K562 (cell line): ENCODE measurements at regions not wholly inside any gene's neighbourhood (a gene's known extent, or its start where the extent isn't known, plus 50 kb on each side); places are given as distances from the start of the nearest gene placed in this dataset.

Source experiments
- ATAC-seq: fragments of 200-7000 bp; cut with Tn5 transposase; 3 replicates; pipeline ENCODE4 v1.9.1; 2020; ENCODE audit warnings: moderate library complexity
- BruUV-seq: library from RNA; stranded (reverse); fragments of 400-500 nt; replicated peaks from 2 replicates; lab custom pipeline; 2021; lab: Mats Ljungman, UMichigan
- CTCF ChIA-PET: fragments of 300-600 bp; formaldehyde crosslinking; extraction: SDS; loops from one replicate; lab custom pipeline; 2021; ENCODE audit warnings: low intra/inter-chr PET ratio; lab: Yijun Ruan, JAX
- POLR2A ChIA-PET: fragments of 300-600, 350-650 bp; sonication (Branson Sonifier 250); formaldehyde crosslinking; extraction: SDS; loops from one replicate; lab custom pipeline; 2021; ENCODE audit warnings: antibody characterized with exemption, inconsistent platforms; lab: Yijun Ruan, JAX
- DNase-seq, 4 experiments: peaks; one replicate each; pipeline versions ENCODE4 v3.0.0 to v3.0.0-alpha.2; 2011 to 2018; ENCODE audit warnings: low spot score in 3 of 4, mixed read lengths in 3 of 4; ENCODE audit errors: extremely low read depth in 1 of 4
- FAIRE-seq: peaks from 2 replicates; lab custom pipeline; 2011; peaks lifted over from hg19 to GRCh38; lab: Jason Lieb, UNC
- H2AFZ ChIP-seq: 2 replicates; pipeline ENCODE4 v1.6.0; 2011; ENCODE audit warnings: low read depth, low read length, control low read depth, inconsistent platforms
- H3K27ac ChIP-seq: fragments of 200-600 bp; 3 replicates; pipeline ENCODE4 v1.8.0; 2011; ENCODE audit warnings: low read depth, mild to moderate bottlenecking, control low read depth, inconsistent platforms, low read length, moderate library complexity, mixed read lengths; ENCODE audit errors: extremely low read depth
- H3K27me3 ChIP-seq, 2 experiments: fragments of 300-600 bp in 1 of 2; 2 replicates in 1 of 2; 3 replicates in 1 of 2; pipeline versions ENCODE4 v1.6.0 to v1.8.0; 2011; ENCODE audit warnings: inconsistent platforms in 2 of 2, low read length in 2 of 2, mild to moderate bottlenecking in 1 of 2, mixed read lengths in 1 of 2, moderate library complexity in 1 of 2; ENCODE audit not compliant: control insufficient read depth in 2 of 2, insufficient read depth in 2 of 2
- H3K36me3 ChIP-seq: fragments of 300-600 bp; 3 replicates; pipeline ENCODE4 v1.8.0; 2011; ENCODE audit warnings: mild to moderate bottlenecking, low read length, inconsistent platforms; ENCODE audit not compliant: control insufficient read depth, insufficient read depth
- H3K4me1 ChIP-seq, 2 experiments: fragments of 200-600 bp in 1 of 2; replicated peaks in 1 of 2; 2 replicates in 1 of 2; 3 replicates in 1 of 2; pipeline versions ENCODE4 v1.5.1 to v1.8.0; 2011; ENCODE audit warnings: inconsistent platforms in 2 of 2, low read length in 2 of 2, mild to moderate bottlenecking in 1 of 2, mixed read lengths in 1 of 2, moderate library complexity in 1 of 2; ENCODE audit not compliant: control insufficient read depth in 2 of 2, insufficient read depth in 2 of 2
- H3K4me2 ChIP-seq: 2 replicates; pipeline ENCODE4 v1.6.1; 2011; ENCODE audit warnings: low read length, control low read depth, inconsistent platforms, mixed read lengths; ENCODE audit not compliant: insufficient read depth
- H3K4me3 ChIP-seq: fragments of 200-600 bp; sonication (generic), shearing (Covaris generic); 2 replicates; pipeline ENCODE4 v1.5.1; 2016; ENCODE audit warnings: control low read depth, inconsistent platforms
- H3K79me2 ChIP-seq: fragments of 200-600 bp; 3 replicates; pipeline ENCODE4 v1.8.0; 2011; ENCODE audit warnings: low read length, inconsistent platforms; ENCODE audit not compliant: control insufficient read depth, insufficient read depth
- H3K9ac ChIP-seq, 2 experiments: 2 replicates each; pipeline versions ENCODE4 v1.6.0 to v1.6.1; 2011; ENCODE audit warnings: low read depth in 2 of 2, low read length in 2 of 2, control low read depth in 1 of 2, inconsistent platforms in 1 of 2, mild to moderate bottlenecking in 1 of 2, mixed read lengths in 1 of 2; ENCODE audit not compliant: insufficient read depth in 1 of 2
- H3K9me1 ChIP-seq: one replicate; pipeline ENCODE4 v1.6.0; 2011; ENCODE audit warnings: inconsistent platforms, mild to moderate bottlenecking, low read length, moderate library complexity; ENCODE audit not compliant: control insufficient read depth, insufficient read depth
- H3K9me3 ChIP-seq: replicated peaks from 2 replicates; pipeline ENCODE4 v1.5.1; 2011; ENCODE audit warnings: low read depth, low read length, inconsistent platforms; ENCODE audit not compliant: control insufficient read depth, insufficient read depth
- H4K20me1 ChIP-seq: replicated peaks from 2 replicates; pipeline ENCODE4 v1.6.1; 2011; ENCODE audit warnings: low read length, inconsistent platforms, mixed read lengths; ENCODE audit not compliant: control insufficient read depth, insufficient read depth
- ARID3A ChIP-seq: IDR thresholded peaks from 2 replicates; pipeline ENCODE4 v1.6.1; 2012; ENCODE audit warnings: low read depth, low read length, improper control_type of control experiment, borderline replicate concordance
- E2F3 ChIP-seq: fragments of 250-450 bp; sonication (Bioruptor Pico); IDR thresholded peaks from 2 replicates; pipeline ENCODE4 v1.4.0; 2020; ENCODE audit warnings: mild to moderate bottlenecking
- FOXJ2 ChIP-seq: fragments of 200-800 bp; sonication (Bioruptor generic); IDR thresholded peaks from 2 replicates; pipeline ENCODE4 v1.6.1; 2016; ENCODE audit warnings: missing genetic modification characterization, missing compliant biosample characterization
- HBP1 ChIP-seq: fragments of 450-650 bp; formaldehyde crosslinking; IDR thresholded peaks from 2 replicates; pipeline ENCODE4 v1.4.0; 2022; ENCODE audit warnings: missing genetic modification characterization
- HDAC3 ChIP-seq: fragments of 450-650 bp; IDR thresholded peaks from 2 replicates; pipeline ENCODE4 v1.6.1; 2018; ENCODE audit warnings: borderline replicate concordance, mild to moderate bottlenecking, moderate library complexity; ENCODE audit not compliant: partially characterized antibody
- MCM2 ChIP-seq: fragments of 450-650 bp; IDR thresholded peaks from 2 replicates; pipeline ENCODE4 v1.6.1; 2017; ENCODE audit warnings: low read depth, mild to moderate bottlenecking
- NCOA4 ChIP-seq: fragments of 450-650 bp; IDR thresholded peaks from 2 replicates; pipeline ENCODE4 v1.6.1; 2018; ENCODE audit warnings: mild to moderate bottlenecking; ENCODE audit not compliant: partially characterized antibody
- PURB ChIP-seq: sonication (generic); formaldehyde crosslinking; IDR thresholded peaks from 2 replicates; pipeline ENCODE4 v1.9.0; 2021; ENCODE audit warnings: low read depth, mild to moderate bottlenecking, missing genetic modification reagents
- SETDB1 ChIP-seq: IDR thresholded peaks from one replicate; pipeline ENCODE4 v1.6.1; 2012; ENCODE audit warnings: low read length, control low read depth, inconsistent platforms
- TEAD4 ChIP-seq, 2 experiments: sonication (generic) in 1 of 2; formaldehyde crosslinking in 1 of 2; IDR thresholded peaks; 2 replicates each; pipeline versions ENCODE4 v1.6.1 to v1.8.0; 2012 to 2022; ENCODE audit warnings: borderline replicate concordance in 1 of 2, inconsistent platforms in 1 of 2, low read length in 1 of 2, mild to moderate bottlenecking in 1 of 2, missing genetic modification reagents in 1 of 2
- ZNF253 ChIP-seq: fragments of 250-450 bp; sonication (Bioruptor Pico); conservative IDR thresholded peaks from 2 replicates; pipeline ENCODE4 v1.6.1; 2021; ENCODE audit warnings: mild to moderate bottlenecking
- ZSCAN32 ChIP-seq: fragments of 450-650 bp; formaldehyde crosslinking; IDR thresholded peaks from 2 replicates; pipeline ENCODE4 v1.4.0; 2020; ENCODE audit warnings: mild to moderate bottlenecking, moderate library complexity
- WGBS: fragments of 100-300 bp; shearing (Covaris generic); methylation state at CpG from one replicate; pipeline ENCODE4 v1.1.6; 2016; ENCODE audit warnings: low coverage, mixed read lengths; ENCODE audit not compliant: insufficient coverage; ENCODE audit errors: missing lambda C conversion rate; 5-methylcytosine and 5-hydroxymethylcytosine counted together
- in situ Hi-C: fragments of 300-500 bp; cut with MboI; formaldehyde crosslinking; loops from 4 replicates; pipeline ENCODE4 v1.15.0; 2018; ENCODE audit warnings: inconsistent platforms, mixed read lengths
- intact Hi-C: fragments of 100-400 bp; cut with micrococcal nuclease; formaldehyde crosslinking; loops from 2 replicates; pipeline ENCODE4 v1.14.2; 2022

GRCh38 chr16:73151225-73151624, 103.3 kb upstream of the ZFHX3 start:
- in situ Hi-C loops = no loop called here

More at GRCh38 chr16:73151225-73151624, 103.3 kb upstream of the ZFHX3 start:
- DNase-seq (no peak), FAIRE-seq (no peak), ATAC-seq (no peak)
- no peak overlapping the region for H3K9ac ChIP-seq
- no peaks in the 10 kb centered on the region for H3K9me1 ChIP-seq
- no peaks in the 10 kb centered on the region for H3K36me3 ChIP-seq
- peaks cover 0 to 4% of the 10 kb centered on the region in 2 experiments; a peak in 1 of 5 replicates for H3K27me3 ChIP-seq
- intact Hi-C loops = no loop called here
- 0% methylated on average over 5 of the region's 5 CpGs for WGBS
- POLR2A ChIA-PET = no interaction called here
- no peaks in the 10 kb centered on the region for H3K9me3 ChIP-seq
- no peaks in the 10 kb centered on the region for H4K20me1 ChIP-seq
- no peaks in the 10 kb centered on the region for H3K79me2 ChIP-seq
- no peak overlapping the region for H3K4me2 ChIP-seq
- TF ChIP-seq SETDB1 (no peak), ZNF253 (CRISPR knock-in tag) (no peak), NCOA4 (no peak), MCM2 (no peak), FOXJ2 (tag) (no peak), PURB (CRISPR knock-in tag) (no peak), ZSCAN32 (CRISPR knock-in tag) (no peak), HBP1 (CRISPR knock-in tag) (no peak), HDAC3 (no peak), TEAD4 (IDR thresholded peaks at IDR 0.05; ENCODE audit: low read length) (no peak), TEAD4 (CRISPR knock-in tag; IDR thresholded peaks at IDR 0.05; ENCODE audit: borderline replicate concordance) (no peak), ARID3A (no peak), E2F3 (CRISPR knock-in tag) (no peak)
- CTCF ChIA-PET = no interaction called here
- H2AFZ ChIP-seq = no peak overlapping the region
- no peaks in the 10 kb centered on the region for H3K4me1 ChIP-seq
- H3K27ac ChIP-seq = no peak overlapping the region
- no TSS peak for BruUV-seq
- H3K4me3 ChIP-seq = no peak overlapping the region
